Superior temporal gyrus (tissue), 1 donor: ENCODE measurements at regions not wholly inside any gene's neighbourhood (a gene's known extent, or its start where the extent isn't known, plus 50 kb on each side); places are given as distances from the start of the nearest gene placed in this dataset.

Experiments used
- DNase-seq: peaks from one replicate; pipeline ENCODE4 v3.0.0-alpha.2; 2016; ENCODE audit errors: extremely low spot score

DNA sequence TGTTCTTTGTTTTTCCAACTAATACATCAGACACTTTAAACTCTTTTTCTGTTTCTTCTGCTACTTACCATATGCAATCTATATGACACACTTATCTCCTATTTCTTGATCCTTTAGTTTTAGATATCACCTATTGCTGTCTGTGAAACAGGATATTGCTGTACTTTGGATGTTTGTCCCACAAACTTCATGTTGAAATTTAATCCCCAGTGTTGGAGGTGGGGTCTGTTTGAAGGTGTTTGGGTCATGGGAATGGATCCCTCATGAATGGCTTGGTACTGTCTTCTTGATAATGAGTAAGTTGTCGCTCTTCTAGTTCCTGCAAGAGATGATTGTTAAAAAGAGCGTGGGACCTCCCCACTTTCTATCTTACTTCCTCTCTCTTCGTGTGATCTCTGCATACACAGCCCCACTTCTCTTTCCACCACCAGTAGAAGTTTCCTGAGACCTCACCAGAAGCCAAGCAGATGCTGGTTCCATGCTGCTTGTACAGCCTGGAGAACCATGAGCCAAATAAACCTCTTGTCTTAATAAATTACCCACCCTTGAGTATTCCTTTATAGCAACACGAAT is 244.2 kb downstream of the NHLRC3 start:
- DNase-seq = no peak

DNA sequence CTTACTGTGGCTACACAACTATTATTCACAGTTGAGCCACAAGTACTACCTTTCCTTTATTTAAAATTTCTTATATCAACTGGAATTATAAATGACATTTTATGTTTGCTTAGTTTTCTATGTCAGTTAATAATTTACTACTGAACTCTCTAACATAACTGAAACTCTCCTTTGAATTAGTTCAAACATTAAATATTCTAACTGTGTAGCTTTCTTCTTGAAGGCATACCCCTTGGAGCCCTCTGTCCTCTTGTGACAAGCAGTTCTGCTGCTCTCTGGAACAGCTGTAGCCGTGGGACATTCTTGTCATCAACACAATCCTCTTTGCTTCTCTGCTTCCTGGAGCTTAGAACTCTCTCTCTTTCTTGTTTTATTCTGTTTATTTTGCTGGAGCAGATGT is 244.8 kb downstream of the NHLRC3 start:
- no peak for DNase-seq

DNA sequence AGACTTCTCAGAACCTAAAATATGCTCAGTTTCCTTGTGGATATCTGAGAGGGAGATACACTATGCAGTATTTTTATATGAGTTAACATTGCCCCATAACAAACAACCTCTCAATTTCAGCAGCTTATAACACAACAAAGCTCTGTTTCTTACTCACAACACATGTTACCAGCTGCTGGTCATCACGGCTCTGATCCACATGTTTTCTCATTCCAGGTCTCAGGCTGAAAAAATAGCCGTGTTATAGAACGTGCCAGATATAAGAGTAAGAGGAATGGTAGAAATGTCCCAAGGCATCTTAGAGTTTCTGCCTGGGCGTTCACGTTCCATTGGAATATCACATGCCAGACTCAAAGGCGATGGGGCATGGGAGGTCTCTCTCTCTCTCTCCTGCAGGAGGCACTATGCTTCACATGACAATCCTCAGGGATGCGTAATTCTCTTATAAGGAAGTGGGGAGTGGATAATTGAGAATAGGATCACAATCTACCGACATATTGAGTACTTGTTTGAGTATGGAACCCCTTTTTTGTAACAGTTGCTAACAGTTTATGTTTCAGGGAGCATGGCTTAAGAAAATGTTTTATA is 246.6 kb downstream of the NHLRC3 start:
- no peak for DNase-seq
